ENCODE measurements at regions not wholly inside any gene's neighbourhood (a gene's known extent, or its start where the extent isn't known, plus 50 kb on each side); places are given as distances from the start of the nearest gene placed in this dataset.

DNA sequence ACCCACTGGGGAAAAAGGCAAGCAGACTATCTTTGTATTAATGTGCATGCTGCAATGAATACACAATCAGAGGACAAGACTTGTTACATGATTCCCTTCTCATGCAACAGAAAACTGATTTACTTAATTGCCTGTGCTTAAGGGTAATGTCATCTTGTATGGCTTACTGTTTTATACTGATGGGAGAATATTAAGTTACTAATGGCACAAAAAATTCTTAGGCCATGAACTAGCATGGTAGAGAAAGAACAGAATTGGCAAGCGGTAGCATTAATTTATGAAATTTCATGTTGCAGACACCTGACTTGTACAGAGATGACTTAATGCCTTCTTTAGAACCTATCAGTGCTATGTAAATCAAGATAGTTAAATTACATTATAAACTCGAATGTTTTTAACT, 282.3 kb downstream of the CNTN3 start:
- TF ChIP-seq TAF1 (conservative IDR thresholded peaks at IDR 0.05) (no peak), EGR1 (IDR thresholded peaks at IDR 0.05; ENCODE audit: low read depth in 2 of 2) (no peak), CTCF (IDR thresholded peaks at IDR 0.05; ENCODE audit: low read depth, low read length, missing input control) (no peak), RAD21 (IDR thresholded peaks at IDR 0.05) (no peak), HNF4A (conservative IDR thresholded peaks at IDR 0.05) (no peak), REST (IDR thresholded peaks at IDR 0.05) (no peak), ATF3 (IDR thresholded peaks at IDR 0.05) (no peak), GABPA (IDR thresholded peaks at IDR 0.05 in 1 of 2, conservative IDR thresholded peaks at IDR 0.05 in 1 of 2) (no peak), JUND (IDR thresholded peaks at IDR 0.05) (no peak), YY1 (IDR thresholded peaks at IDR 0.05) (no peak), ZBTB33 (IDR thresholded peaks at IDR 0.05) (no peak)
- TF ChIP-seq, protein P1, sequence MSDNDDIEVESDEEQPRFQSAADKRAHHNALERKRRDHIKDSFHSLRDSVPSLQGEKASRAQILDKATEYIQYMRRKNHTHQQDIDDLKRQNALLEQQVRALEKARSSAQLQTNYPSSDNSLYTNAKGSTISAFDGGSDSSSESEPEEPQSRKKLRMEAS (IDR thresholded peaks at IDR 0.05): no peak
